ENCODE measurements at regions not wholly inside any gene's neighbourhood (a gene's known extent, or its start where the extent isn't known, plus 50 kb on each side); places are given as distances from the start of the nearest gene placed in this dataset.

DNA sequence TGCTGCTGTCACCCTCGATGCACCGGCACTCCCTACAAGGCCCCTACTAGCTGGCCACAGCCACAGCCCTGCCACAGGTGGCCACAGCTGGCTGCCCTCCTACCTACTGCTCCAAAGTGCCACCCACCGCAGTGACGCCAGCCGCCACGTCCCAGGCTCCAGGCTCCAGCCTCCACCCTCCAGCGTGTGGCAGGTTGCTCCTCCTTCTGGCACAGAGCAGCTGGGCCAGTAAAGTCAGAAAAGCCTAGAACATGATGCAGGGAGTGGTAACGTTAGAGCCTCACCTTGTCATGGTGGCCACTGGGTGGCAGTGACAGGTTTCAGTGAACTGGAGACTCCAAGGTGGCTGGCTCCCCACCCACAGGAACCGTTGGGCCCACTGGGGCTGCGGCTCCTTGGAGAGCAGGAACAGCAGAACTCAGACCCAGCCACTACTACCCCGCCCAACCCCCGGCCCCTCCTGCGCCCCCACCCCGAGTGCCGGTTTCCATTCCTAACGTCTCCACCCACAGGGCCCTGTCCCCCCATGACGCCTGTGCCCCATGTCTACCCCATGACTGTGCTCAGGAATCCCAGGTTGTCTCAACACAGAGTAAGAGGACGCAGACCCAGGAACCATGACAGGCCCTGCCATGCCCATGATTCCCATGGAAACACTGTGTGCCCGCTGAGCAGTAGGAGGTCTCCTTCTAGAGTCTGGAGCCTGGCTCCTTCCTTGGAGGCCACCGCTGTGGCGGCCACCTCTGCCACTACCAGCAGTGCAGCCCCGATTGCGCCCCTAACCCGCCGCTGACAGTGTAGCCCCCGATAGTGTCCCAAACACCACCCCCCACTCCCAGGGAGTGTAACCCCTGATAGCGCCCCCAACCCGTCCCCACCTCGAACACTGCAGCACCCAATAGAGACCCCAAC lies 52.3 kb upstream of the ZNF33B start:
- Mint-ChIP-seq H3K9me3 (peaks cover 4 to 15% (median 7%) of the 10 kb centered on the region in 7 donors), H3K27me3 (ENCODE audit: low read depth in 3 of 3) (peaks cover 0 to 1% (median 1%) of the 10 kb centered on the region in 3 donors), H3K4me1 (no peaks in the 10 kb centered on the region), H3K36me3 (no peaks in the 10 kb centered on the region), H3K27ac (no peak overlapping the region), H3K4me3 (no peak overlapping the region)
- Histone ChIP-seq H3K9ac (ENCODE audit: insufficient read depth, low read length, poor library complexity, severe bottlenecking) (no peak overlapping the region), H3K79me2 (ENCODE audit: insufficient read depth, low read length) (no peaks in the 10 kb centered on the region), H3K4me2 (replicated peaks; ENCODE audit: extremely low read depth, low read length, poor library complexity, severe bottlenecking) (no peak overlapping the region), H3K27me3 (ENCODE audit: control insufficient read depth in 2 of 2, insufficient read depth in 2 of 2, low read length in 2 of 2) (no peaks in the 10 kb centered on the region), H3K27ac (ENCODE audit: low read depth in 1 of 2, low read length in 2 of 2) (no peak overlapping the region), H2AFZ (ENCODE audit: insufficient read depth, low read depth, low read length, poor library complexity, severe bottlenecking) (no peak overlapping the region), H3K9me3 (replicated peaks in 1 of 2; ENCODE audit: control insufficient read depth in 1 of 2, insufficient read depth in 1 of 2, low read length in 2 of 2) (peaks cover 0 to 6% of the 10 kb centered on the region in 2 donors), H3K36me3 (replicated peaks in 1 of 2; ENCODE audit: control insufficient read depth in 1 of 2, insufficient read depth in 2 of 2, low read length in 2 of 2) (no peaks in the 10 kb centered on the region), H3K4me3 (replicated peaks in 1 of 3; ENCODE audit: low read depth in 2 of 3, low read length in 3 of 3) (no peak overlapping the region), H3K4me1 (ENCODE audit: control insufficient read depth in 1 of 2, insufficient read depth in 2 of 2, low read length in 2 of 2) (no peaks in the 10 kb centered on the region), H4K20me1 (ENCODE audit: insufficient read depth, low read length) (no peaks in the 10 kb centered on the region)
- WGBS (ENCODE audit: insufficient coverage), result 94% methylated on average over 19 of the region's 29 CpGs
- DNase-seq, result no peak
- intact Hi-C loops (cut with micrococcal nuclease), result no loop called here
- TF ChIP-seq, protein P1, sequence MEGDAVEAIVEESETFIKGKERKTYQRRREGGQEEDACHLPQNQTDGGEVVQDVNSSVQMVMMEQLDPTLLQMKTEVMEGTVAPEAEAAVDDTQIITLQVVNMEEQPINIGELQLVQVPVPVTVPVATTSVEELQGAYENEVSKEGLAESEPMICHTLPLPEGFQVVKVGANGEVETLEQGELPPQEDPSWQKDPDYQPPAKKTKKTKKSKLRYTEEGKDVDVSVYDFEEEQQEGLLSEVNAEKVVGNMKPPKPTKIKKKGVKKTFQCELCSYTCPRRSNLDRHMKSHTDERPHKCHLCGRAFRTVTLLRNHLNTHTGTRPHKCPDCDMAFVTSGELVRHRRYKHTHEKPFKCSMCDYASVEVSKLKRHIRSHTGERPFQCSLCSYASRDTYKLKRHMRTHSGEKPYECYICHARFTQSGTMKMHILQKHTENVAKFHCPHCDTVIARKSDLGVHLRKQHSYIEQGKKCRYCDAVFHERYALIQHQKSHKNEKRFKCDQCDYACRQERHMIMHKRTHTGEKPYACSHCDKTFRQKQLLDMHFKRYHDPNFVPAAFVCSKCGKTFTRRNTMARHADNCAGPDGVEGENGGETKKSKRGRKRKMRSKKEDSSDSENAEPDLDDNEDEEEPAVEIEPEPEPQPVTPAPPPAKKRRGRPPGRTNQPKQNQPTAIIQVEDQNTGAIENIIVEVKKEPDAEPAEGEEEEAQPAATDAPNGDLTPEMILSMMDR (IDR thresholded peaks at IDR 0.05), result no peak

GRCh38 chr10:42691361-42692120 lies 53.2 kb upstream of the ZNF33B start:
- no peaks in the 10 kb centered on the region for H3K36me3 ChIP-seq (replicated peaks in 1 of 2; ENCODE audit: control insufficient read depth in 1 of 2, insufficient read depth in 2 of 2, low read length in 2 of 2)
- no peak overlapping the region for H3K4me2 ChIP-seq (replicated peaks; ENCODE audit: extremely low read depth, low read length, poor library complexity, severe bottlenecking)
- H3K4me1 Mint-ChIP-seq, result no peaks in the 10 kb centered on the region
- no peaks in the 10 kb centered on the region for H3K36me3 Mint-ChIP-seq
- DNase-seq, result no peak
- no peak overlapping the region for H3K9ac ChIP-seq (ENCODE audit: insufficient read depth, low read length, poor library complexity, severe bottlenecking)
- no peak overlapping the region for H3K27ac Mint-ChIP-seq
- H4K20me1 ChIP-seq (ENCODE audit: insufficient read depth, low read length), result no peaks in the 10 kb centered on the region
- TF ChIP-seq, protein P1 (IDR thresholded peaks at IDR 0.05), result no peak
- peaks cover 0 to 6% of the 10 kb centered on the region in 2 donors for H3K9me3 ChIP-seq (replicated peaks in 1 of 2; ENCODE audit: control insufficient read depth in 1 of 2, insufficient read depth in 1 of 2, low read length in 2 of 2)
- H3K79me2 ChIP-seq (ENCODE audit: insufficient read depth, low read length), result no peaks in the 10 kb centered on the region
- WGBS (ENCODE audit: insufficient coverage), result 91% methylated on average over 15 of the region's 25 CpGs
- intact Hi-C loops (cut with micrococcal nuclease), result no loop called here
- H2AFZ ChIP-seq (ENCODE audit: insufficient read depth, low read depth, low read length, poor library complexity, severe bottlenecking), result no peak overlapping the region
- no peak overlapping the region for H3K27ac ChIP-seq (ENCODE audit: low read depth in 1 of 2, low read length in 2 of 2)
- H3K27me3 ChIP-seq (ENCODE audit: control insufficient read depth in 2 of 2, insufficient read depth in 2 of 2, low read length in 2 of 2), result no peaks in the 10 kb centered on the region
- no peak overlapping the region for H3K4me3 Mint-ChIP-seq
- H3K27me3 Mint-ChIP-seq (ENCODE audit: low read depth in 3 of 3), result peaks cover 0 to 1% (median 1%) of the 10 kb centered on the region in 3 donors
- H3K4me1 ChIP-seq (ENCODE audit: control insufficient read depth in 1 of 2, insufficient read depth in 2 of 2, low read length in 2 of 2), result no peaks in the 10 kb centered on the region
- peaks cover 2 to 15% (median 7%) of the 10 kb centered on the region in 7 donors for H3K9me3 Mint-ChIP-seq
- H3K4me3 ChIP-seq (replicated peaks in 1 of 3; ENCODE audit: low read depth in 2 of 3, low read length in 3 of 3), result no peak overlapping the region
